Epithelial cell of esophagus (primary cell): ENCODE measurements at regions not wholly inside any gene's neighbourhood (a gene's known extent, or its start where the extent isn't known, plus 50 kb on each side); places are given as distances from the start of the nearest gene placed in this dataset.

ENCODE experiments used
- DNase-seq: peaks from one replicate; pipeline ENCODE4 v3.0.0; 2010; ENCODE audit warnings: low read depth
- H3K4me3 ChIP-seq: 2 replicates; pipeline ENCODE4 v1.5.1; 2011; ENCODE audit warnings: mild to moderate bottlenecking, low read length, control low read depth
- TF ChIP-seq, protein P1 (sequence below): IDR thresholded peaks from 2 replicates; pipeline ENCODE4 v1.5.1; 2011; ENCODE audit warnings: low read depth, mild to moderate bottlenecking, low read length, control low read depth, inconsistent platforms; ENCODE audit not compliant: insufficient read depth; ENCODE audit errors: missing control alignments

DNA sequence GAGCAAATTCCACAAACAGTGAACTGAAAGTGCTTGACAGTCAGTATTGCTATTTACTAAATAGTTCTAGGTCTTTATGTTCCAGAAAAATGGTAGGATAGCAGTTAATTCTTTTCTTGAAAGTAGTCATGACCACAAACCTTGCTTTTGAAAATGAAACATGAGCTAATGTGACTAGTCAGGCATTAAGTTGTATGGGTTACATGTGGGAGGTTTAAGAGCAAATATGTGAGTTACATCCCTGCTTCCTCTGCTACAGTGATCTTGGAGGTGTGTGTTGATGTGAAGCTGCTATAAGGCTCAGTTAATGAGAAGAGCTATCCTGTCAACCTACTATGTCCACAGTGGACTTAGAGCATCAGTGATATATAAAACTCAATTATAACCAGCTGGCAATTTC, 741.6 kb downstream of the FSCB start:
- TF ChIP-seq, protein P1, sequence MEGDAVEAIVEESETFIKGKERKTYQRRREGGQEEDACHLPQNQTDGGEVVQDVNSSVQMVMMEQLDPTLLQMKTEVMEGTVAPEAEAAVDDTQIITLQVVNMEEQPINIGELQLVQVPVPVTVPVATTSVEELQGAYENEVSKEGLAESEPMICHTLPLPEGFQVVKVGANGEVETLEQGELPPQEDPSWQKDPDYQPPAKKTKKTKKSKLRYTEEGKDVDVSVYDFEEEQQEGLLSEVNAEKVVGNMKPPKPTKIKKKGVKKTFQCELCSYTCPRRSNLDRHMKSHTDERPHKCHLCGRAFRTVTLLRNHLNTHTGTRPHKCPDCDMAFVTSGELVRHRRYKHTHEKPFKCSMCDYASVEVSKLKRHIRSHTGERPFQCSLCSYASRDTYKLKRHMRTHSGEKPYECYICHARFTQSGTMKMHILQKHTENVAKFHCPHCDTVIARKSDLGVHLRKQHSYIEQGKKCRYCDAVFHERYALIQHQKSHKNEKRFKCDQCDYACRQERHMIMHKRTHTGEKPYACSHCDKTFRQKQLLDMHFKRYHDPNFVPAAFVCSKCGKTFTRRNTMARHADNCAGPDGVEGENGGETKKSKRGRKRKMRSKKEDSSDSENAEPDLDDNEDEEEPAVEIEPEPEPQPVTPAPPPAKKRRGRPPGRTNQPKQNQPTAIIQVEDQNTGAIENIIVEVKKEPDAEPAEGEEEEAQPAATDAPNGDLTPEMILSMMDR: no peak
- no peak overlapping the region for H3K4me3 ChIP-seq
- no peak for DNase-seq

DNA sequence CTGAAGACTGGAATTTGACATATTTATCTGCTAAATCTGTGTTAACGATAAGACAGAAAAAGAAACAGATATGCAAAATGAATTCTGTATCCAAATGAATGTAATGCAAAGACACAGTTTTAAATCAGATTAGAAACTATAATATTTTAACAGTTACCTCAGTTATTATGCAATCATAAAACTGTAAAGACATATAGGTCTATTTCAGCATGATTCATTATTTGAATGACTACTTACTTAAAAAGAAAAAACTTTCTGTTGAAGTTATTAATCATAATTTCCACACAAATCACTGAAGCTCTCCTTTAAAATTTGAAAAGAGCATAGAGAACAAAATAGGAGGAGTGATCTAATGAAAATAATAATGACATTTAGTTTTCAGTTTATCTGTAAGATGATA, 742.6 kb downstream of the FSCB start:
- no peak for DNase-seq
- no peak overlapping the region for H3K4me3 ChIP-seq
- TF ChIP-seq, protein P1: no peak

DNA sequence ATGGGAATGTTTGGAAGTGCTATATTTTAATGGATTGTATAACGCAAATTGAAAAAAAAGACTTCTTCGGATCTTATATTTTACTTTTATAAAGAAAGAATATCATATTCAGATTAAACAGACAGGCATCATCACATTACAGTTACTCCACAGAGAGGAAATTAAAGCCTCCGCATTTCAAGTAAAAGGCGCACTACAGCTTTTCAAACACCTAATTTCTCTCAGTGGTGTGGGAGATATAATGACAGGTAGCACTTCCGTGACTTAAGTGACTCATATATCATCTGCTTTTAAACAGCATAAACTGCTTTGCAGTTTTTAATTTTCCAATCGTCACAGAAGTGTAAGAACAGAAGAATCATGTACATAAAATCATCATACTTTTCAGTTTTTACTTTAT, 751.4 kb downstream of the FSCB start:
- H3K4me3 ChIP-seq: no peak overlapping the region
- no peak for DNase-seq
- TF ChIP-seq, protein P1: no peak

DNA sequence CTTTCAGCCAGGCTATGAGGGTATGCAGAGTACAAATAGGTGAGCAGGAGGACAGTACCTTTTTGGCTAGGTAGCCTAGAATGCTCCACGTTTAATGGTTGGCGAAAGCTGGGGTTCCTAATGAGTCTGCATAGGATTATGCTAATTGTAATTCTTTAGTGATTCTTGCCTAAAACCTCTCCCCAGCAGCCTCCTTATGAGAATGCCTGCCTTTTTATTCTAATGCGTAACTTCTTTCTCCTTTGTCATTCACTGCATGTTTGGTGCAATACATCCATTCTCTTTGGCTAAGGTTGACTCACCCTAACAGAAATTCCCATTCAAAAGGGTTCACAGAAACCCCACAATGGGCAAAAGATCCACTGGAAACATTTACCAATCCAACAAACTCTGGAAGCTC, 752.2 kb downstream of the FSCB start:
- TF ChIP-seq, protein P1: no peak
- DNase-seq: no peak
- H3K4me3 ChIP-seq: no peak overlapping the region

DNA sequence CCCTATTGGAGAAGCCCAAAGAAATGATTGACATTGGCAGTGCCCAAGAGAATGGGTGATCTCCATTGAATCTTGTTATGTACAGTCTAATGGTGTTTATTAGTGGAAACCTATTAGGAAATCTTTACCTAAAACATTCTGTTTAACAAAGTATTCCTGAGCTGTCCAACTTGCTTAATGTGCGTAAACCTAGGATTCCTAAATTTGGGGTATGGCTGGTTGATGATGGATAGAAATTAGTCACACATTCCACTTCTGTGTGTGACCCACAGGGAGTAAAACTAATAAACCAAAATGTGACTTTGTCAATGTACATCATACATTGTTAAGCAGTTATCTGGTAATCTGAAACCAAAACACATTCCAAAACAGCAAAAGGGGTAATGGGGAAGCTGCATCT, 761.3 kb downstream of the FSCB start:
- DNase-seq: no peak
- no peak overlapping the region for H3K4me3 ChIP-seq
- TF ChIP-seq, protein P1: no peak

DNA sequence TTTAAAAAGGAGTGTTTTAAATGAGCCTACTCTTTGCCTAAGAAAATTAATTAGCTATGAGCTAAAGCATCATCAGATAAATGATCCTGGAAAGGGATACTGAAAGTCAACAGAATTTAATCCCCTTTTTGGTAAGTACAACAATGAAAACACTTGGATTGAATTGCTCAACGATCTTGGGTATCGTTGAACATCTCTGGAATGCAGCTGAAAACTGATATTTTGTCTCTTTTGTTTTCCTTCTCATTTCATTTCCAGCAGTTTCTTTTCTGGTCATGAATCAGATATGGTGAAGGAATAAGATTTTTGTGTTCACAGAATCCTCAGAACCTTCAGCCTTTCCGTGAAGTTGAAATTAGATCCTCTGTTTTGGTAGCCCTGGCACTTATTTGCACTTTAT, 771.2 kb downstream of the FSCB start:
- TF ChIP-seq, protein P1: no peak
- no peak for DNase-seq

DNA sequence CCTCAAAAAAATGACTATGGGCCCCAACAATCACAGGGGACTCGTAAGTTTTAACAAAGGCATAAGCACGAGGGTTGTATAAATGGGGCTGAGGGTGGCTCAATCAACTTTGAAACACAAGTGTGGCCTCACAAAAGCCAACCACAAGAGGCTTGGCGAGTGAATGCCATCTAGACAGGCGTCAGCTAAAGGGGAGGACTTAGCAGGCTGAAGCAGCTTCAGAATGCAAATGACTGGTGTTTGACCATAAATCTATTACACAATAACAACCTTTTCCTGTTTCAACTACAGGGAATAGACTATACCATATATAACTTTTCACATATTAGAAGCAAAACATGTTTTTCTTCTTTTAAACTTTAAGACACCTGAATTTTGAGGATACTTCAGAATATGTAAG, 777.9 kb downstream of the FSCB start:
- DNase-seq: peak; percentile 0
- no peak overlapping the region for H3K4me3 ChIP-seq
- TF ChIP-seq, protein P1: no peak

More for the DNA sequence above, 771.2 kb downstream of the FSCB start:
- H3K4me3 ChIP-seq: no peak overlapping the region
